ENCODE measurements at regions not wholly inside any gene's neighbourhood (a gene's known extent, or its start where the extent isn't known, plus 50 kb on each side); places are given as distances from the start of the nearest gene placed in this dataset.

GRCh38 chr11:122198291-122198983, 82.4 kb upstream of the BLID start:
- Histone ChIP-seq H3K36me3 (ENCODE audit: control insufficient read depth in 2 of 2, extremely low read depth in 1 of 2, insufficient read depth in 2 of 2, low read length in 2 of 2) (no peaks in the 10 kb centered on the region), H3K9ac (ENCODE audit: control insufficient read depth, extremely low read depth, insufficient read depth, low read length) (no peak overlapping the region), H3K4me2 (ENCODE audit: control insufficient read depth, extremely low read depth, insufficient read depth, low read depth, low read length) (no peak overlapping the region), H3K27me3 (ENCODE audit: control insufficient read depth, extremely low read depth, insufficient read depth, low read length) (no peaks in the 10 kb centered on the region), H3K9me1 (ENCODE audit: control insufficient read depth, extremely low read depth, insufficient read depth, low read length) (no peaks in the 10 kb centered on the region), H2AFZ (ENCODE audit: control insufficient read depth, low read length) (no peak overlapping the region), H3K79me2 (ENCODE audit: control insufficient read depth, insufficient read depth, low read length) (peaks cover 32% of the 10 kb centered on the region), H3K4me3 (ENCODE audit: control insufficient read depth in 2 of 3, extremely low read depth in 1 of 3, insufficient read depth in 2 of 3, low read depth in 1 of 3, low read length in 3 of 3) (no peak overlapping the region), H3K9me3 (ENCODE audit: control insufficient read depth, low read depth, low read length) (no peaks in the 10 kb centered on the region), H3K27ac (ENCODE audit: control insufficient read depth, insufficient read depth, low read length) (no peak overlapping the region), H4K20me1 (ENCODE audit: control insufficient read depth, extremely low read depth, insufficient read depth, low read length) (no peaks in the 10 kb centered on the region), H3K4me1 (ENCODE audit: control insufficient read depth, extremely low read depth, insufficient read depth, low read length) (peaks cover 58% of the 10 kb centered on the region)
- no peak for DNase-seq (ENCODE audit: low read depth, low spot score)
- no peak for FAIRE-seq
- dilution Hi-C loops (cut with MboI; ENCODE audit: extremely low pct_ligation_motif_present, low sequenced_read_pairs), result no loop called here
- no peak for TF ChIP-seq EZH2 (IDR thresholded peaks at IDR 0.05; ENCODE audit: low read length)
- no peak for TF ChIP-seq CTCF (optimal IDR thresholded peaks at IDR 0.05 in 1 of 3, IDR thresholded peaks at IDR 0.05 in 1 of 3, conservative IDR thresholded peaks at IDR 0.05 in 1 of 3; ENCODE audit: extremely low read depth in 1 of 3, insufficient read depth in 2 of 3, low read length in 3 of 3)

GRCh38 chr11:122197066-122197987, 81.3 kb upstream of the BLID start:
- TF ChIP-seq EZH2 (IDR thresholded peaks at IDR 0.05; ENCODE audit: low read length), result no peak
- TF ChIP-seq CTCF (optimal IDR thresholded peaks at IDR 0.05 in 1 of 3, IDR thresholded peaks at IDR 0.05 in 1 of 3, conservative IDR thresholded peaks at IDR 0.05 in 1 of 3; ENCODE audit: extremely low read depth in 1 of 3, insufficient read depth in 2 of 3, low read length in 3 of 3), result no peak
- H3K9ac ChIP-seq (ENCODE audit: control insufficient read depth, extremely low read depth, insufficient read depth, low read length), result no peak overlapping the region
- no peak overlapping the region for H2AFZ ChIP-seq (ENCODE audit: control insufficient read depth, low read length)
- H3K27me3 ChIP-seq (ENCODE audit: control insufficient read depth, extremely low read depth, insufficient read depth, low read length), result no peaks in the 10 kb centered on the region
- no peaks in the 10 kb centered on the region for H3K9me1 ChIP-seq (ENCODE audit: control insufficient read depth, extremely low read depth, insufficient read depth, low read length)
- peaks cover 59% of the 10 kb centered on the region for H3K4me1 ChIP-seq (ENCODE audit: control insufficient read depth, extremely low read depth, insufficient read depth, low read length)
- peak; percentile 97 for FAIRE-seq
- H4K20me1 ChIP-seq (ENCODE audit: control insufficient read depth, extremely low read depth, insufficient read depth, low read length), result no peaks in the 10 kb centered on the region
- H3K9me3 ChIP-seq (ENCODE audit: control insufficient read depth, low read depth, low read length), result no peaks in the 10 kb centered on the region
- DNase-seq (ENCODE audit: low read depth, low spot score), result peak; percentile 81
- dilution Hi-C loops (cut with MboI; ENCODE audit: extremely low pct_ligation_motif_present, low sequenced_read_pairs), result no loop called here
- peak overlapping the region; percentile 79 for H3K27ac ChIP-seq (ENCODE audit: control insufficient read depth, insufficient read depth, low read length)
- H3K79me2 ChIP-seq (ENCODE audit: control insufficient read depth, insufficient read depth, low read length), result peaks cover 32% of the 10 kb centered on the region
- H3K4me2 ChIP-seq (ENCODE audit: control insufficient read depth, extremely low read depth, insufficient read depth, low read depth, low read length), result peak overlapping the region; percentile 41
- no peak overlapping the region for H3K4me3 ChIP-seq (ENCODE audit: control insufficient read depth in 2 of 3, extremely low read depth in 1 of 3, insufficient read depth in 2 of 3, low read depth in 1 of 3, low read length in 3 of 3)
- no peaks in the 10 kb centered on the region for H3K36me3 ChIP-seq (ENCODE audit: control insufficient read depth in 2 of 2, extremely low read depth in 1 of 2, insufficient read depth in 2 of 2, low read length in 2 of 2)
